ENCODE measurements at regions not wholly inside any gene's neighbourhood (a gene's known extent, or its start where the extent isn't known, plus 50 kb on each side); places are given as distances from the start of the nearest gene placed in this dataset.

- Histone ChIP-seq H3K36me3 (ENCODE audit: control insufficient read depth, insufficient read depth, low read length) (no peaks in the 10 kb centered on the region), H3K27me3 (ENCODE audit: control insufficient read depth, insufficient read depth, low read length) (no peaks in the 10 kb centered on the region), H3K4me3 (ENCODE audit: low read depth, low read length) (no peak overlapping the region)
- no peak for TF ChIP-seq CTCF (IDR thresholded peaks at IDR 0.05; ENCODE audit: insufficient read depth, low read length, severe bottlenecking)
- DNase-seq (ENCODE audit: low read depth) (no peak), FAIRE-seq (no peak)
These were observed 1116.9 kb upstream of the CNTNAP5 start for GRCh38 chr2:122908159-122908558.

DNA sequence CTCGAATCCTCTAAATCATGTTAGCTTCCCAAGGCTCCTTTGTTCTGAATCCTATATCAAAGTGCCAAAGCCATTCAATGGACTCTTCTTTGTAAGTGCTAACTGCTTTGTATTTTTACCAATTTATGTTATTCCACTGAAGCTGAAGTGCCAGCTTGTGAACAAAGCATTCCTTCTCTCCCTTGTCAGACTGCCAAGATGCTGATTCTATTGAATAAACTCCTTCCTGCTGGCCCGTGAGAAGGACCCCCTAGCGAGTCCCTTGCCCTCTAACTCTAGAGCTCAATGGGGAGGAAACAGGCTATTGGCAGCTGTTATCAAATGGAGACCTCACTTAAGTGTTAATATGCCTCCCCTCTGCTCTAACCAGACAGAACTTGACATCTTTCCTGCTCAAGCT, 1097.9 kb upstream of the CNTNAP5 start:
- no peak for DNase-seq (ENCODE audit: low read depth)
- Histone ChIP-seq H3K27me3 (ENCODE audit: control insufficient read depth, insufficient read depth, low read length) (no peaks in the 10 kb centered on the region), H3K36me3 (ENCODE audit: control insufficient read depth, insufficient read depth, low read length) (no peaks in the 10 kb centered on the region), H3K4me3 (ENCODE audit: low read depth, low read length) (no peak overlapping the region)
- TF ChIP-seq CTCF (IDR thresholded peaks at IDR 0.05; ENCODE audit: insufficient read depth, low read length, severe bottlenecking) = no peak
- FAIRE-seq = no peak

DNA sequence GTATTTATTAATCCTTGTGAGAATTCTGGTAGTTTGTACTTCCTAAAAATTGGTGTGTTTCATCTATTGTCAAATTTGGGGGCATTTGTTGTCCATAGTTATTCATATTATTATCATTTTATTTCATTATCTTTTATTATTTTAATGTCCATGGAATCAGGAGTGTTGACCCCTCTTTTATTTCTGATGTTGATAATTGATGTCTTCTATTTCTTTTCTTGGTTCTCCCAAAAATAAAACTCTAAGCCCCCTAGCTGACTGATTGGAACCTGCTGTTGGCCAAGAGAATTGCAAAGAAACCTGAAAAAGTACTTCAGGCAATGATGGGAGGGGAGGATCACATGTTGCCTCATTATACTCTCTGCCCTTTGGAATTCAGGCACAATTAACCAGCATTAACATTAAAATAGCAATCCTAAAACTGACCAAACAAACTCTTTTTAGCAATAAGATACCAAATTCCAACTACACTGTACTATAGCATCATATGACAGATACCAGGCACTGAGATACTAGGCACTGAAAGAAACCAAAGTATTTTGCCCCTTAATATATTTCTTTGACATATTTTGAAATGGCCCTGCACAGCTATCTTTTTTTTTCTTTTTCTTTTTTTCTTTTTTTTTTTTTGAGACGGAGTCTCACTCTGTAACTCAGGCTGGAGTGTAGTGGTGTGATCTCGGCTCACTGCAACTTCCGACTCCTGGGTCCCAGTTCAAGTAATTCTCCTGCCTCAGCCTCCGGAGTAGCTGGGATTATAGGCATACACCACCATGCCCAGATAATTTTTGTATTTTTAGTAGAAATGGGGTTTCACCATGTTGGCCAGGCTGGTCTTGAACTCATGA, 1097.2 kb upstream of the CNTNAP5 start:
- FAIRE-seq (no peak), DNase-seq (ENCODE audit: low read depth) (no peak)
- no peaks in the 10 kb centered on the region for H3K27me3 ChIP-seq (ENCODE audit: control insufficient read depth, insufficient read depth, low read length)
- H3K4me3 ChIP-seq (ENCODE audit: low read depth, low read length) = no peak overlapping the region
- TF ChIP-seq CTCF (IDR thresholded peaks at IDR 0.05; ENCODE audit: insufficient read depth, low read length, severe bottlenecking) = no peak
- H3K36me3 ChIP-seq (ENCODE audit: control insufficient read depth, insufficient read depth, low read length) = no peaks in the 10 kb centered on the region

- Histone ChIP-seq H3K4me3 (ENCODE audit: low read depth, low read length) (no peak overlapping the region), H3K27me3 (ENCODE audit: control insufficient read depth, insufficient read depth, low read length) (no peaks in the 10 kb centered on the region), H3K36me3 (ENCODE audit: control insufficient read depth, insufficient read depth, low read length) (no peaks in the 10 kb centered on the region)
- no peak for FAIRE-seq
- no peak for TF ChIP-seq CTCF (IDR thresholded peaks at IDR 0.05; ENCODE audit: insufficient read depth, low read length, severe bottlenecking)
- no peak for DNase-seq (ENCODE audit: low read depth)
These were observed 1095.7 kb upstream of the CNTNAP5 start for GRCh38 chr2:122929347-122929746.

DNA sequence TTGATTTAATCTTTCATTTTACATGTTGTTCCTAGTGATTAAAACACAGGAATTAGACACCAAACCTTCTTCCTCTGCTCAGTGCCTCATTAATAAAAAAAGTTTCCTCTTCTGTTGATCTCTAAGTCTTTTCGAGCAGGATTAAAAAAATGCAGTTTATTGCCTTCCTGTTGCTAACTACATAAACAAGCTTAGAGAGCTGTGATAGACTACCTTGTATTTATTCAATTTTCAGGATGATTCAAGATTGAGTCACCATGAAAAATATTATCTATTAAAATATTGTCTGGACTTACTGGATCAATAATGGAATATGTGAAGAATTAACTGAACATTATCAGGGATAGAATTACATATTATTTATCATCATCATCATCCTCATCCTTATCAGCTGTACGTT, 1089.6 kb upstream of the CNTNAP5 start:
- Histone ChIP-seq H3K27me3 (ENCODE audit: control insufficient read depth, insufficient read depth, low read length) (no peaks in the 10 kb centered on the region), H3K36me3 (ENCODE audit: control insufficient read depth, insufficient read depth, low read length) (no peaks in the 10 kb centered on the region), H3K4me3 (ENCODE audit: low read depth, low read length) (no peak overlapping the region)
- TF ChIP-seq CTCF (IDR thresholded peaks at IDR 0.05; ENCODE audit: insufficient read depth, low read length, severe bottlenecking) = no peak
- DNase-seq (ENCODE audit: low read depth) = no peak
- no peak for FAIRE-seq

DNA sequence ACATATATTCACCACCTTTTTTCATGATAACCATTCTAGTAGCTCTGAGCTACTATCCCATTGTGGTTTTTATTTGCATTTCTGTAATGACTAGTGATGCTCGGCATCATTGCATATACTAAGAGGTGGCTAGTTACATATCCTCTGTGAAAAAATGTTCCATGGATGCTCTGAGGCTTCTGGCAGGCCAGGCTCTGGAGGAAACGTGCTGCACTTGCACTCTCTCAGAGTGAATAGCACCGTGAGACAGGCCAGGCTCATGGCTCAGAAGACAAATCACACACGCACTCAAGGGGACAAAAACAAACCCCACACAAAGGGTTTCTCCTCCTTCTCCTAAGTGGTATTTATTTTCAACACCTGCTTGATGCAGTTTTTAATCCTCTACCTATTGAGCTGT, 1085.3 kb upstream of the CNTNAP5 start:
- no peak for DNase-seq (ENCODE audit: low read depth)
- FAIRE-seq = no peak

More for the DNA sequence above, 1085.3 kb upstream of the CNTNAP5 start:
- Histone ChIP-seq H3K27me3 (ENCODE audit: control insufficient read depth, insufficient read depth, low read length) (no peaks in the 10 kb centered on the region), H3K36me3 (ENCODE audit: control insufficient read depth, insufficient read depth, low read length) (no peaks in the 10 kb centered on the region), H3K4me3 (ENCODE audit: low read depth, low read length) (no peak overlapping the region)
- no peak for TF ChIP-seq CTCF (IDR thresholded peaks at IDR 0.05; ENCODE audit: insufficient read depth, low read length, severe bottlenecking)

Data from bronchial epithelial cell (primary cell).